Vagina (tissue), 2 donors: ENCODE measurements at regions not wholly inside any gene's neighbourhood (a gene's known extent, or its start where the extent isn't known, plus 50 kb on each side); places are given as distances from the start of the nearest gene placed in this dataset.

Experiments used
- DNase-seq, 2 donors: peaks; one replicate each; pipeline ENCODE4 v3.0.0-alpha.2; 2017; ENCODE audit errors: extremely low spot score in 2 of 2
- H3K27ac ChIP-seq: fragments of 200-600 bp; sonication (generic); one replicate; pipeline ENCODE4 v1.5.1; 2019
- H3K27me3 ChIP-seq: fragments of 200-600 bp; sonication (generic); one replicate; pipeline ENCODE4 v1.5.1; 2019
- H3K36me3 ChIP-seq, 2 donors: fragments of 200-600 bp; sonication (generic); one replicate each; pipeline ENCODE4 v1.5.1; 2017 to 2019
- H3K4me1 ChIP-seq: fragments of 200-600 bp; sonication (generic); one replicate; pipeline ENCODE4 v1.5.1; 2019
- H3K4me3 ChIP-seq, 2 donors: fragments of 200-600 bp; sonication (generic); 1 replicate in 1 of 2; 2 replicates in 1 of 2; pipeline ENCODE4 v1.5.1; 2016 to 2019
- H3K9me3 ChIP-seq: fragments of 200-600 bp; sonication (generic); one replicate; pipeline ENCODE4 v1.5.1; 2019
- CTCF ChIP-seq, 3 experiments: fragments of 450-650 bp in 2 of 3; fragments of 200-600 bp in 1 of 3; sonication (generic) in 1 of 3; IDR thresholded peaks; one replicate each; pipeline ENCODE4 v1.5.1; 2017 to 2019; ENCODE audit warnings: antibody characterized with exemption in 3 of 3, mild to moderate bottlenecking in 2 of 3, moderate library complexity in 2 of 3
- POLR2A ChIP-seq, 2 donors: fragments of 450-650 bp; IDR thresholded peaks; one replicate each; pipeline ENCODE4 v1.6.1; 2017; ENCODE audit warnings: antibody characterized with exemption in 2 of 2, mild to moderate bottlenecking in 2 of 2, moderate library complexity in 2 of 2
- POLR2AphosphoS5 ChIP-seq, 2 donors: sonication (generic); formaldehyde crosslinking; IDR thresholded peaks; one replicate each; pipeline ENCODE4 v1.9.0; 2017; ENCODE audit warnings: antibody characterized with exemption in 2 of 2, mild to moderate bottlenecking in 2 of 2, low read depth in 1 of 2; ENCODE audit not compliant: insufficient read depth in 1 of 2
- intact Hi-C: fragments of 100-400 bp; cut with DNase I; formaldehyde crosslinking; loops from one replicate; pipeline ENCODE4 v1.15.1; 2023

DNA sequence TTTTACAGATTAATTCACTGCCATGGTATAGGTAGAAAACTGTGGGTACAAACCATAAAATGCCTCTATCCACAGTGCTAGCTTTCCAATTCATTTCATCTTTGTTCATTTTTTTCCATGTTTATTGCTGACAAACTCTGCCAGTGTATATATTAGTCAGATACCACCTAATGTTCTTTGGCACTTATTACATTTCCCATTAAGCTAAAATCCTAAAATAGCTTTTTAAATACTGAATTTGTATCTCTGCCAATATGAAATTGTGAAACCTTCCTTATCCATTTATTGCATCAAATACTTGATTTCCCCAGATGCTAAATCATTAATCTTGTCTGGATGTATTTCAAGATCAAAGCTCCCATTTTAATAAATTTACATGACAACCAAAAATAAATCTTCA, 150.1 kb upstream of the FSCB start:
- Histone ChIP-seq H3K9me3 (no peaks in the 10 kb centered on the region), H3K4me1 (no peaks in the 10 kb centered on the region), H3K27ac (no peak overlapping the region), H3K36me3 (no peaks in the 10 kb centered on the region), H3K27me3 (no peaks in the 10 kb centered on the region), H3K4me3 (no peak overlapping the region)
- TF ChIP-seq CTCF (IDR thresholded peaks at IDR 0.05) (no peak), POLR2AphosphoS5 (IDR thresholded peaks at IDR 0.05; ENCODE audit: insufficient read depth in 1 of 2, low read depth in 1 of 2) (no peak), POLR2A (IDR thresholded peaks at IDR 0.05) (no peak)
- no peak for DNase-seq
- intact Hi-C loops: no loop called here

DNA sequence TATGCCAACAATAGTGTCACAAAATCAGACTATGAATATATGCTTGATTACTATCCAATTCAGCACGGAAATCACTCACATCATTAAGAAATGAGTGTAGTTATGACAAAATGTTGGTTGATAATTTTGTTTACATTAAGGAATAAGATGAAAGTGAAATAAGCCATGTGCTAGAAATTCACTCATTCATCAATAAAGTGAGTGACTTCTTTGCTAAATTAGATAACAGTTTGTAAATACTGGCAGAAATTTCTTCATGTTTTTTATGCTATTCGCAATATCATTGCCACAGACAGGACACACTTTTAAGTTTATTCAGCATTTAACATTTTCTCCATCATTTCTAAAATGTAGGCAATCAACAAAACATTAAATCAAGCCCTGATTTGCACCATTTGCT, 147.5 kb upstream of the FSCB start:
- Histone ChIP-seq H3K4me1 (no peaks in the 10 kb centered on the region), H3K9me3 (no peaks in the 10 kb centered on the region), H3K27me3 (no peaks in the 10 kb centered on the region), H3K27ac (no peak overlapping the region), H3K4me3 (no peak overlapping the region), H3K36me3 (no peaks in the 10 kb centered on the region)
- intact Hi-C loops: no loop called here
- DNase-seq: no peak
- no peak for TF ChIP-seq POLR2A (IDR thresholded peaks at IDR 0.05)
- no peak for TF ChIP-seq CTCF (IDR thresholded peaks at IDR 0.05)
- no peak for TF ChIP-seq POLR2AphosphoS5 (IDR thresholded peaks at IDR 0.05; ENCODE audit: insufficient read depth in 1 of 2, low read depth in 1 of 2)

DNA sequence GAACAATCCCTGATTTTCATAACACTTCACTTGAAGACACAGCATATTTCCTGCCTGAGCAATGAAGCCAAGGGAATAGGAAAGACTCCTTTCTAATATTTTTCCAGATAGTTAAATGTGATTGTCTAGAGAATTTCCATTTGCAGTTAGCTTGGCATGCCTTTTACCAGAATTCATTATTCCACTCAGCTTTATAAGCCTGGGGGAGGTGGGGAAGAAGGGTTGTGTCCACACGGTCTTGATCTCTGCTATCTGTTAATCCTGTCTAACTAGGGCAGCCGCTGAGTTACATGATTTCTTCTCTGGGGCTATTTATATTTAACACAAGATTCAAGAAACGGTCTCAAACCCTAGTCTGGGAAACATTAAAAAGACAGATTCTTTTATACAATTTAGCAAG, 146.6 kb upstream of the FSCB start:
- no peak for DNase-seq
- TF ChIP-seq POLR2AphosphoS5 (IDR thresholded peaks at IDR 0.05; ENCODE audit: insufficient read depth in 1 of 2, low read depth in 1 of 2): no peak
- no peak for TF ChIP-seq CTCF (IDR thresholded peaks at IDR 0.05)
- no peak for TF ChIP-seq POLR2A (IDR thresholded peaks at IDR 0.05)
- intact Hi-C loops: no loop called here
- no peaks in the 10 kb centered on the region for H3K4me1 ChIP-seq
- no peak overlapping the region for H3K4me3 ChIP-seq
- no peak overlapping the region for H3K27ac ChIP-seq
- H3K36me3 ChIP-seq: no peaks in the 10 kb centered on the region
- H3K27me3 ChIP-seq: no peaks in the 10 kb centered on the region
- H3K9me3 ChIP-seq: no peaks in the 10 kb centered on the region

GRCh38 chr14:44652640-44653039, 145.6 kb upstream of the FSCB start:
- Histone ChIP-seq H3K4me3 (no peak overlapping the region), H3K4me1 (no peaks in the 10 kb centered on the region), H3K36me3 (no peaks in the 10 kb centered on the region), H3K27ac (no peak overlapping the region), H3K27me3 (no peaks in the 10 kb centered on the region), H3K9me3 (no peaks in the 10 kb centered on the region)
- intact Hi-C loops: no loop called here
- TF ChIP-seq POLR2A (IDR thresholded peaks at IDR 0.05) (no peak), POLR2AphosphoS5 (IDR thresholded peaks at IDR 0.05; ENCODE audit: insufficient read depth in 1 of 2, low read depth in 1 of 2) (no peak), CTCF (IDR thresholded peaks at IDR 0.05) (no peak)
- no peak for DNase-seq

GRCh38 chr14:44649061-44649460, 142.0 kb upstream of the FSCB start:
- no peaks in the 10 kb centered on the region for H3K36me3 ChIP-seq

More at GRCh38 chr14:44649061-44649460, 142.0 kb upstream of the FSCB start:
- no peak for DNase-seq
- no peak overlapping the region for H3K27ac ChIP-seq
- no peaks in the 10 kb centered on the region for H3K27me3 ChIP-seq
- H3K9me3 ChIP-seq: no peaks in the 10 kb centered on the region
- no peak overlapping the region for H3K4me3 ChIP-seq
- H3K4me1 ChIP-seq: no peaks in the 10 kb centered on the region
- TF ChIP-seq POLR2AphosphoS5 (IDR thresholded peaks at IDR 0.05; ENCODE audit: insufficient read depth in 1 of 2, low read depth in 1 of 2): no peak
- TF ChIP-seq CTCF (IDR thresholded peaks at IDR 0.05): no peak
- TF ChIP-seq POLR2A (IDR thresholded peaks at IDR 0.05): no peak
- intact Hi-C loops: no loop called here
